IMR-90 (cell line): ENCODE measurements at regions not wholly inside any gene's neighbourhood (a gene's known extent, or its start where the extent isn't known, plus 50 kb on each side); places are given as distances from the start of the nearest gene placed in this dataset.

ENCODE experiments used
- CEBPB ChIP-seq: IDR thresholded peaks from 2 replicates; pipeline ENCODE4 v1.6.1; 2012; ENCODE audit warnings: low read depth, low read length, improper control_type of control experiment
- MAFK ChIP-seq: IDR thresholded peaks from 2 replicates; pipeline ENCODE4 v1.6.1; 2012; ENCODE audit warnings: low read depth, low read length, improper control_type of control experiment
- MXI1 ChIP-seq: IDR thresholded peaks from 2 replicates; pipeline ENCODE4 v1.6.1; 2012; ENCODE audit warnings: low read depth, mild to moderate bottlenecking, low read length, moderate library complexity, borderline replicate concordance
- POLR2A ChIP-seq: IDR thresholded peaks from 2 replicates; pipeline ENCODE4 v1.6.1; 2012; ENCODE audit warnings: mild to moderate bottlenecking, low read depth, low read length
- RAD21 ChIP-seq: IDR thresholded peaks from 2 replicates; pipeline ENCODE4 v1.6.1; 2012; ENCODE audit warnings: low read length, improper control_type of control experiment
- RCOR1 ChIP-seq: IDR thresholded peaks from 2 replicates; pipeline ENCODE4 v1.6.1; 2012; ENCODE audit warnings: mild to moderate bottlenecking, low read length, improper control_type of control experiment; ENCODE audit not compliant: insufficient replicate concordance
- SMC3 ChIP-seq: fragments of 150-350 bp; IDR thresholded peaks from 2 replicates; pipeline ENCODE4 v1.6.1; 2016; ENCODE audit warnings: low read depth, mild to moderate bottlenecking, antibody characterized with exemption, low read length, moderate library complexity
- TF ChIP-seq, protein P1 (sequence below): conservative IDR thresholded peaks from 2 replicates; pipeline ENCODE4 v1.5.1; 2012; ENCODE audit warnings: mild to moderate bottlenecking, low read depth, low read length, improper control_type of control experiment
- TF ChIP-seq, protein P2 (sequence below): fragments of 150-350 bp; IDR thresholded peaks from 2 replicates; pipeline ENCODE4 v1.6.1; 2016; ENCODE audit warnings: low read depth, mild to moderate bottlenecking, low read length, moderate library complexity, borderline replicate concordance
- TF ChIP-seq, protein P3 (sequence below): fragments of 150-350 bp; IDR thresholded peaks from 2 replicates; pipeline ENCODE4 v1.6.1; 2017; ENCODE audit warnings: mild to moderate bottlenecking, antibody characterized with exemption, low read length, low read depth

DNA sequence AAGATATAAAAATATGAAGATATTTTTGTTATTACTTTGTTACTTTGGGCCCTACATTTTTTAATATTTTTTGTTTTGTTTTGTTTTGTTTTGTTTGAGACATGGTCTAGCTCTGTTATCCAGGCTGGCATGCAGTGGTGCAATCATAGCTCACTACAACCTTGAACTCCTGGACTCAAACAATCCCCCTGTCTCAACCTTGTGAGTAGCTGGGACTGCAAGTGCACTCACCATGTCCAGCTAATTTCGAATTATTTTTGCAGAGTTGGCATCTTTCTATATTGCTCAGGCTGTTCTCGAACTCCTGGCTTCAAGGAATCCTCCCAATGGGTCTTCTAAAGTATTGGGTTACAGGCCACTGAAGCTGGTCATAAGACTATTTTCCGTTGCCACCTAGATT is 603.6 kb upstream of the PIK3C3 start:
- TF ChIP-seq CEBPB (no peak), MAFK (no peak), SMC3 (no peak), RCOR1 (no peak), POLR2A (no peak), RAD21 (no peak), MXI1 (no peak)
- TF ChIP-seq, protein P1, sequence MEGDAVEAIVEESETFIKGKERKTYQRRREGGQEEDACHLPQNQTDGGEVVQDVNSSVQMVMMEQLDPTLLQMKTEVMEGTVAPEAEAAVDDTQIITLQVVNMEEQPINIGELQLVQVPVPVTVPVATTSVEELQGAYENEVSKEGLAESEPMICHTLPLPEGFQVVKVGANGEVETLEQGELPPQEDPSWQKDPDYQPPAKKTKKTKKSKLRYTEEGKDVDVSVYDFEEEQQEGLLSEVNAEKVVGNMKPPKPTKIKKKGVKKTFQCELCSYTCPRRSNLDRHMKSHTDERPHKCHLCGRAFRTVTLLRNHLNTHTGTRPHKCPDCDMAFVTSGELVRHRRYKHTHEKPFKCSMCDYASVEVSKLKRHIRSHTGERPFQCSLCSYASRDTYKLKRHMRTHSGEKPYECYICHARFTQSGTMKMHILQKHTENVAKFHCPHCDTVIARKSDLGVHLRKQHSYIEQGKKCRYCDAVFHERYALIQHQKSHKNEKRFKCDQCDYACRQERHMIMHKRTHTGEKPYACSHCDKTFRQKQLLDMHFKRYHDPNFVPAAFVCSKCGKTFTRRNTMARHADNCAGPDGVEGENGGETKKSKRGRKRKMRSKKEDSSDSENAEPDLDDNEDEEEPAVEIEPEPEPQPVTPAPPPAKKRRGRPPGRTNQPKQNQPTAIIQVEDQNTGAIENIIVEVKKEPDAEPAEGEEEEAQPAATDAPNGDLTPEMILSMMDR: no peak
- TF ChIP-seq, protein P2, sequence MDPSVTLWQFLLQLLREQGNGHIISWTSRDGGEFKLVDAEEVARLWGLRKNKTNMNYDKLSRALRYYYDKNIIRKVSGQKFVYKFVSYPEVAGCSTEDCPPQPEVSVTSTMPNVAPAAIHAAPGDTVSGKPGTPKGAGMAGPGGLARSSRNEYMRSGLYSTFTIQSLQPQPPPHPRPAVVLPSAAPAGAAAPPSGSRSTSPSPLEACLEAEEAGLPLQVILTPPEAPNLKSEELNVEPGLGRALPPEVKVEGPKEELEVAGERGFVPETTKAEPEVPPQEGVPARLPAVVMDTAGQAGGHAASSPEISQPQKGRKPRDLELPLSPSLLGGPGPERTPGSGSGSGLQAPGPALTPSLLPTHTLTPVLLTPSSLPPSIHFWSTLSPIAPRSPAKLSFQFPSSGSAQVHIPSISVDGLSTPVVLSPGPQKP: no peak
- TF ChIP-seq, protein P3, sequence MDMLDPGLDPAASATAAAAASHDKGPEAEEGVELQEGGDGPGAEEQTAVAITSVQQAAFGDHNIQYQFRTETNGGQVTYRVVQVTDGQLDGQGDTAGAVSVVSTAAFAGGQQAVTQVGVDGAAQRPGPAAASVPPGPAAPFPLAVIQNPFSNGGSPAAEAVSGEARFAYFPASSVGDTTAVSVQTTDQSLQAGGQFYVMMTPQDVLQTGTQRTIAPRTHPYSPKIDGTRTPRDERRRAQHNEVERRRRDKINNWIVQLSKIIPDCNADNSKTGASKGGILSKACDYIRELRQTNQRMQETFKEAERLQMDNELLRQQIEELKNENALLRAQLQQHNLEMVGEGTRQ: no peak
